NB4 (cell line): ENCODE measurements at regions not wholly inside any gene's neighbourhood (a gene's known extent, or its start where the extent isn't known, plus 50 kb on each side); places are given as distances from the start of the nearest gene placed in this dataset.

Experiments
- CTCF ChIP-seq: IDR thresholded peaks from one replicate; pipeline ENCODE4 v1.5.1; 2012; ENCODE audit warnings: low read depth, low read length
- MAX ChIP-seq: IDR thresholded peaks from 2 replicates; pipeline ENCODE4 v1.6.1; 2011; ENCODE audit warnings: low read depth, low read length

GRCh38 chr14:79961197-79961596 is 250.1 kb downstream of the DIO2 start:
- TF ChIP-seq CTCF (no peak), MAX (no peak)
